ENCODE measurements at regions not wholly inside any gene's neighbourhood (a gene's known extent, or its start where the extent isn't known, plus 50 kb on each side); places are given as distances from the start of the nearest gene placed in this dataset.

GRCh38 chr3:21142949-21143348, 608.1 kb downstream of the ZNF385D start:
- peak in 1 of 2 donors; percentile 5 for DNase-seq (ENCODE audit: low read depth in 1 of 2, low spot score in 1 of 2)
- no peak for TF ChIP-seq CTCF (IDR thresholded peaks at IDR 0.05; ENCODE audit: low read depth, low read length)
- no peaks in the 10 kb centered on the region for H3K9me3 ChIP-seq (ENCODE audit: low read depth)

GRCh38 chr3:21142031-21142430, 609.0 kb downstream of the ZNF385D start:
- H3K27me3 ChIP-seq, result no peaks in the 10 kb centered on the region
- H3K9me3 ChIP-seq (ENCODE audit: low read depth), result no peaks in the 10 kb centered on the region
- no peak overlapping the region for H3K27ac ChIP-seq
- H3K4me3 ChIP-seq, result no peak overlapping the region
- DNase-seq (ENCODE audit: low read depth in 1 of 2, low spot score in 1 of 2), result no peak
- no peaks in the 10 kb centered on the region for H3K36me3 ChIP-seq
- TF ChIP-seq CTCF (IDR thresholded peaks at IDR 0.05; ENCODE audit: low read depth, low read length), result no peak
- no peaks in the 10 kb centered on the region for H3K4me1 ChIP-seq (ENCODE audit: low read depth)

More at GRCh38 chr3:21142949-21143348, 608.1 kb downstream of the ZNF385D start:
- no peaks in the 10 kb centered on the region for H3K27me3 ChIP-seq
- no peaks in the 10 kb centered on the region for H3K4me1 ChIP-seq (ENCODE audit: low read depth)
- no peak overlapping the region for H3K27ac ChIP-seq
- no peak overlapping the region for H3K4me3 ChIP-seq
- H3K36me3 ChIP-seq, result no peaks in the 10 kb centered on the region

- no peak for DNase-seq (ENCODE audit: low read depth in 1 of 2, low spot score in 1 of 2)
- no peak overlapping the region for H3K4me3 ChIP-seq
- H3K36me3 ChIP-seq, result no peaks in the 10 kb centered on the region
- H3K27me3 ChIP-seq, result no peaks in the 10 kb centered on the region
- no peaks in the 10 kb centered on the region for H3K9me3 ChIP-seq (ENCODE audit: low read depth)
- TF ChIP-seq CTCF (IDR thresholded peaks at IDR 0.05; ENCODE audit: low read depth, low read length), result no peak
- no peaks in the 10 kb centered on the region for H3K4me1 ChIP-seq (ENCODE audit: low read depth)
- H3K27ac ChIP-seq, result no peak overlapping the region
Observed at GRCh38 chr3:21140785-21141184, 610.2 kb downstream of the ZNF385D start.

GRCh38 chr3:21138085-21138484, 612.9 kb downstream of the ZNF385D start:
- no peaks in the 10 kb centered on the region for H3K36me3 ChIP-seq
- no peak for TF ChIP-seq CTCF (IDR thresholded peaks at IDR 0.05; ENCODE audit: low read depth, low read length)
- no peak overlapping the region for H3K27ac ChIP-seq
- H3K9me3 ChIP-seq (ENCODE audit: low read depth), result no peaks in the 10 kb centered on the region
- no peak overlapping the region for H3K4me3 ChIP-seq
- DNase-seq (ENCODE audit: low read depth in 1 of 2, low spot score in 1 of 2), result no peak
- H3K27me3 ChIP-seq, result no peaks in the 10 kb centered on the region
- no peaks in the 10 kb centered on the region for H3K4me1 ChIP-seq (ENCODE audit: low read depth)

- Histone ChIP-seq H3K4me3 (no peak overlapping the region), H3K36me3 (no peaks in the 10 kb centered on the region), H3K9me3 (ENCODE audit: low read depth) (no peaks in the 10 kb centered on the region), H3K4me1 (ENCODE audit: low read depth) (no peaks in the 10 kb centered on the region), H3K27ac (no peak overlapping the region), H3K27me3 (no peaks in the 10 kb centered on the region)
- no peak for DNase-seq (ENCODE audit: low read depth in 1 of 2, low spot score in 1 of 2)
- TF ChIP-seq CTCF (IDR thresholded peaks at IDR 0.05; ENCODE audit: low read depth, low read length), result no peak
Observed at GRCh38 chr3:21132896-21133295, 618.1 kb downstream of the ZNF385D start.

- Histone ChIP-seq H3K4me1 (ENCODE audit: low read depth) (no peaks in the 10 kb centered on the region), H3K27me3 (no peaks in the 10 kb centered on the region), H3K4me3 (no peak overlapping the region), H3K36me3 (no peaks in the 10 kb centered on the region), H3K27ac (no peak overlapping the region), H3K9me3 (ENCODE audit: low read depth) (no peaks in the 10 kb centered on the region)
- no peak for TF ChIP-seq CTCF (IDR thresholded peaks at IDR 0.05; ENCODE audit: low read depth, low read length)
- no peak for DNase-seq (ENCODE audit: low read depth in 1 of 2, low spot score in 1 of 2)
Observed at GRCh38 chr3:21120826-21121225, 630.2 kb downstream of the ZNF385D start.
